Choroid plexus epithelial cell (primary cell): ENCODE measurements at regions not wholly inside any gene's neighbourhood (a gene's known extent, or its start where the extent isn't known, plus 50 kb on each side); places are given as distances from the start of the nearest gene placed in this dataset.

Experiments
- DNase-seq: peaks from one replicate; pipeline ENCODE4 v3.0.0-alpha.2; 2010; ENCODE audit warnings: low read depth
- H3K4me3 ChIP-seq: 2 replicates; pipeline ENCODE4 v1.5.1; 2011; ENCODE audit warnings: low read depth, mild to moderate bottlenecking, control low read depth, low read length, moderate library complexity
- TF ChIP-seq, protein P1 (sequence below): conservative IDR thresholded peaks from 2 replicates; pipeline ENCODE4 v1.5.1; 2011; ENCODE audit warnings: low read depth, mild to moderate bottlenecking, control low read depth, inconsistent platforms, low read length, moderate library complexity

DNA sequence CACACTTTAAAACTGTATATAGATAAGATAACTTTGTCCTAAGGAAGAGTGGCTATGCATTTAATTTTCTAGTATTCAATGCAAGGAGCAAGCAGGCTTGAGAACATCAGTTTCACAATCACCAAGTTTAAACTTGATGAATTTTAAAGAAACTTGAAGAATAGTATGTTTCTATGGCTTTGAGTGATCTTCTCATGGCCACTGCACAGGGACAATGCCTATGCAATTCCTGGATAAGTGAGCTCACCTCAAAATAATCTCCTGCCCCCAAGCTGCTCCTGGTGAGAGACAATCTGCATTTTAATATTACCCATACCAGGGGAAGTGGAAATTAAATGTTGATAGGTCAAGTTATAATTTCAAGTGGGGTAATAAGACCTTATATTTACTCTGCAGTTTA, 376.6 kb upstream of the CBLB start:
- no peak for DNase-seq
- H3K4me3 ChIP-seq: no peak overlapping the region
- TF ChIP-seq, protein P1, sequence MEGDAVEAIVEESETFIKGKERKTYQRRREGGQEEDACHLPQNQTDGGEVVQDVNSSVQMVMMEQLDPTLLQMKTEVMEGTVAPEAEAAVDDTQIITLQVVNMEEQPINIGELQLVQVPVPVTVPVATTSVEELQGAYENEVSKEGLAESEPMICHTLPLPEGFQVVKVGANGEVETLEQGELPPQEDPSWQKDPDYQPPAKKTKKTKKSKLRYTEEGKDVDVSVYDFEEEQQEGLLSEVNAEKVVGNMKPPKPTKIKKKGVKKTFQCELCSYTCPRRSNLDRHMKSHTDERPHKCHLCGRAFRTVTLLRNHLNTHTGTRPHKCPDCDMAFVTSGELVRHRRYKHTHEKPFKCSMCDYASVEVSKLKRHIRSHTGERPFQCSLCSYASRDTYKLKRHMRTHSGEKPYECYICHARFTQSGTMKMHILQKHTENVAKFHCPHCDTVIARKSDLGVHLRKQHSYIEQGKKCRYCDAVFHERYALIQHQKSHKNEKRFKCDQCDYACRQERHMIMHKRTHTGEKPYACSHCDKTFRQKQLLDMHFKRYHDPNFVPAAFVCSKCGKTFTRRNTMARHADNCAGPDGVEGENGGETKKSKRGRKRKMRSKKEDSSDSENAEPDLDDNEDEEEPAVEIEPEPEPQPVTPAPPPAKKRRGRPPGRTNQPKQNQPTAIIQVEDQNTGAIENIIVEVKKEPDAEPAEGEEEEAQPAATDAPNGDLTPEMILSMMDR: no peak

DNA sequence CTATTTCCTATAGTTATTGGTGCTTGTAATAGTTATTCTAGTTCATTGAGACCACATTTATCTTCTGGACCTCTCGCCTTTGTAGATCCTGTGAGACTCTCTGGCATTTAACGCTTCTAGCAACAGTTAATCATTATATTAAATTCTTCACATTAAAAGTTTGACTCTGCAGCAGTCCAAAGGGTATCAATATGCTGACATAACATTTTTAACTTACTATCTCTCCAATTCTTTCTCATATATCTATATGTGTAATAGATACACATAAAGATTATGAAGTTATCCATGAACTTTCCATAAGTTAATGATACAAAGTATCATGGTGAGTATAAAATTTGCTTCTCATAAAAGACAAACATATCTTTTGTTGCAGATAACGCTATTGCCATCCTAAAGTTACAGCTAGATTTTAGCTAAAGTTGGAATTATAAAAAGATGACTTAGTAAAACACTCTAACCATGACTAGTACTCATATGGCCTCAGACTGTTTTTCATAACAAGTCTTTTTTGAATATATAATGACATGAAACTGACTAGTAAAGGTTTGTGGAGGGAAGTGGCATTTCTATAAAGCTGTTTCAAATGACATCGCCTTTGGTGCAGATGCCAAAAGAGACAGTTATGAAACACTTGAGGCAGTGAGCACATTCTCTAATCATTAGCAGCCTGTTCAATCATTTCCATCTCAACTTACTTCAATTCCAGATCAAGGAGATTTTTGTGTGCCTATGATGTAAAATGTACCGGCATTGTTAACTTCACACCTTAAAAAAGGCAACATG, 379.3 kb upstream of the CBLB start:
- no peak overlapping the region for H3K4me3 ChIP-seq
- peak; percentile 13 for DNase-seq
- TF ChIP-seq, protein P1: no peak

DNA sequence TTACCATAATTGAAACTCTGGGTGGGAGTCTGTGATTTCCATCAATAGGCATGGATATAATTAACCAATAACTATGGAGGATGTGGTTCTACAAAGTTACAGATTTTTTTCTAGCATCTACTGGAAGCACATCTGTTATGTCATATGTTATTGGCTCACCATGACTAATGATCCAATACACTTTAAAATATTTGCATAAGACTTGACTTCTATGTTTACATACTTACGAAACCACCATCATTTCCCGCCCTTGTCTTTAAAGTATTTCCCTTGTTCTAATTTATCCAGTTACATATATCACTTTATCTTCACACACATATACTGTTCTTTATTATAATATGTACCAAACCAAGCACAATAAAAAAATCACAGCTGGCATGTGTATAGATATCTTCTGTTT, 380.3 kb upstream of the CBLB start:
- DNase-seq: peak; percentile 54
- TF ChIP-seq, protein P1: no peak
- no peak overlapping the region for H3K4me3 ChIP-seq

DNA sequence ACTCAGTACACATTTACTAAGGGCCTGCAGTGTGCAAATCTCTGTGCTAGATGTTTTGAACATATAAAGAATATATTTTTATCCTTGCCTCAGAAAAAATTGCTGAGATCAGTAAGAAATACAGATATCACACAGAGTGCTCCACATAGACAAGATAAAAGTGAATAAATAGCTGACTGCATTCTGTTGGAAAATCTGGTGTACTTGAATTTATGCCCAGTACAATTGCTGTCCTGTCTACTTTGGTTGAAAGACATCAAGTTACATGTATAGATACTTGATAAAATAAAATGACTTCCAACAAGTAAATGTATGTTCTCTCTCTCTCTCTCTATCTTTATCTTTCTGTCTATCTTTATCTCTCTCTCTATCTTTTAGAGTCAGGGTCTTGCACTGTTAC, 381.2 kb upstream of the CBLB start:
- no peak overlapping the region for H3K4me3 ChIP-seq
- TF ChIP-seq, protein P1: no peak
- DNase-seq: no peak

DNA sequence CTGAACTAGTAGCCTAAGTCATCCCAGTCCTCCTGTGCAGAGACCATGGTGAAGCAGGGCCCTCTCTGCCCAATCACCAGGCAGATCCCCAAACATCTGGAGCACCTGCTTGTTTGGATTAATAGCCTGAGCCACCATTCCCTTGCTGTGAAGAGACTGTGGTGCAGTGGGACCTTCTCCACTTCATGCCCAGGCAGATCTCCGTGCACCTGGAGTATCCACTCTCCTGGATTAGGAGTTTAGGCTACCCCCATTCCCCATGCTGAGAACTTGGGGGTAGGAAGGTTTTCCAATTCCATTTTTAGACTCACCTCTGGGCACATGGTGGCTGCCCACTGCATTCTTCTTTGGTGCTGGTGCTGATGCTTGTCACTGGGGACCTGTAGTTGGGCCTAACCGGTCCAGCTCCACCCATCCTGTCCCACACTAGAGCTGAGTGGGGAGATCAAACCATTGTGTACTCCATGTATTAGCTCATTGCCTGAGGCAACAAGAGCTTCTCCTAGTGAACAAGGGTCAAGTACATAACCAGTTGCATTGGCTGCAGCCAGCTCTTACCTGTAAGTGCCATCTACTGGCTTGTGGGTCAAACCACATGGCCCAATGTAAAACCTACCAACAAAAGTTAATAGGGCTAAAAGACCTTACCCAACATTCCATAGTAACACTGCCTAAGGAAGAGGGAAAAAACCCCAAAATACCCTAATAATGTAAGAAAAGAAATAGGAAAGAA, 382.5 kb upstream of the CBLB start:
- TF ChIP-seq, protein P1: no peak
- no peak for DNase-seq
- no peak overlapping the region for H3K4me3 ChIP-seq

DNA sequence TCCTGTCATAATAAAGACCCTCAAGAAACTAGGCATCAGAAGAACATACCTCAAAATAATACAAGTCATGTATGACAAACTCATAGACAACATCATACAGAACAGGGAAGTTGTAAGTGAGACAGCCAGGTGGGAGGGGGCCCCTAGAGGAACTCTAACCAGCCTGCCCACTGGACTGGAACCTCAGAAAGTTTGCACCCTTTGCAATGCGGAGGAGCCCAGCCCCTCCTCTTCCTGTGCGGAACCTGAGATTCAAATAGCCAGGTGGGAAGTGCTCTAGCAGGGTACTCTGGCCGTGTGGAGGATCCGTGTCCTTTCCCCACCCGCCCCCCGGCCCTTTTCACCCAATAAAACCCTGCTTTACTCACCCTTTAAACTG, 387.0 kb upstream of the CBLB start:
- TF ChIP-seq, protein P1: no peak
- no peak for DNase-seq
- H3K4me3 ChIP-seq: no peak overlapping the region
